ENCODE measurements at regions not wholly inside any gene's neighbourhood (a gene's known extent, or its start where the extent isn't known, plus 50 kb on each side); places are given as distances from the start of the nearest gene placed in this dataset.

DNA sequence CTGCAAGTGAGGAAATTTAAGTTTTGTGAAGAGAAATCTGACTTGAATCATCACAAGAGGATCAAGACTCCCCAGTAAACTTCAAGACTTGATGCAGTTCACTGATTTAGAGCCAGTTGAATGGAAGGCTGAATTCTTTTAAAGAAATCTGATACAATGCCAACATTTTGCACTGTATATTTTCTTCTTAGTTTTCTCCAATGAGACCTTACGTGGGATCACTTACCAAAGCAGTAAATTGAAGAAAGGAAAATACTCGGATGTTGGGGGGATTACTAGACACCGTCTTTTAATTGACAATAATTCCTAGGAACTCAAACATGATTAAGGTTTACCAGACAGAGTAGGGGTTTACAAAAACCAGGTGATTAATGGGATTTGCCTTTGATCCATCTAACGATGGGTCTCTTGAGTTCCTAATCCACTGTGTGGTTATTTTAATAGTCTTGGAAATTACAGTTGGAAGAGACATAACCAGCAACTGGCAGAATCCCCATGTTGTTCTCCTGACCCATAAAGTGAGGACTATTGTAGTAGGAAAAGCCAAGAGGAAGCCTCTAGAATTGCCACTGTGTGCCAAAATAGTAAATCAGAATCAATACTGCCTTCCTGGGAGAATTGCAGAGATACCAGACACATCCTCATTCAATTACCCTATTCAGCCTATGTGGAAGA, 354.5 kb downstream of the PID1 start:
- TF ChIP-seq POLR2A (IDR thresholded peaks at IDR 0.05), result no peak
- TF ChIP-seq, protein P1, sequence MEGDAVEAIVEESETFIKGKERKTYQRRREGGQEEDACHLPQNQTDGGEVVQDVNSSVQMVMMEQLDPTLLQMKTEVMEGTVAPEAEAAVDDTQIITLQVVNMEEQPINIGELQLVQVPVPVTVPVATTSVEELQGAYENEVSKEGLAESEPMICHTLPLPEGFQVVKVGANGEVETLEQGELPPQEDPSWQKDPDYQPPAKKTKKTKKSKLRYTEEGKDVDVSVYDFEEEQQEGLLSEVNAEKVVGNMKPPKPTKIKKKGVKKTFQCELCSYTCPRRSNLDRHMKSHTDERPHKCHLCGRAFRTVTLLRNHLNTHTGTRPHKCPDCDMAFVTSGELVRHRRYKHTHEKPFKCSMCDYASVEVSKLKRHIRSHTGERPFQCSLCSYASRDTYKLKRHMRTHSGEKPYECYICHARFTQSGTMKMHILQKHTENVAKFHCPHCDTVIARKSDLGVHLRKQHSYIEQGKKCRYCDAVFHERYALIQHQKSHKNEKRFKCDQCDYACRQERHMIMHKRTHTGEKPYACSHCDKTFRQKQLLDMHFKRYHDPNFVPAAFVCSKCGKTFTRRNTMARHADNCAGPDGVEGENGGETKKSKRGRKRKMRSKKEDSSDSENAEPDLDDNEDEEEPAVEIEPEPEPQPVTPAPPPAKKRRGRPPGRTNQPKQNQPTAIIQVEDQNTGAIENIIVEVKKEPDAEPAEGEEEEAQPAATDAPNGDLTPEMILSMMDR (IDR thresholded peaks at IDR 0.05), result no peak

All from stomach (tissue), 4 donors.